ENCODE measurements at regions not wholly inside any gene's neighbourhood (a gene's known extent, or its start where the extent isn't known, plus 50 kb on each side); places are given as distances from the start of the nearest gene placed in this dataset.

GRCh38 chr5:25764733-25765132 is 1120.0 kb upstream of the CDH10 start:
- DNase-seq = no peak
- Histone ChIP-seq H3K9me3 (peaks cover 27% of the 10 kb centered on the region), H3K4me1 (ENCODE audit: low read depth) (no peaks in the 10 kb centered on the region), H3K4me3 (no peak overlapping the region), H3K36me3 (ENCODE audit: low read depth) (no peaks in the 10 kb centered on the region)
- ATAC-seq = no peak
- intact Hi-C loops (cut with DNase I, micrococcal nuclease) = no loop called here
- no peak for TF ChIP-seq CTCF (IDR thresholded peaks at IDR 0.05)

GRCh38 chr5:25763781-25764180 is 1119.0 kb upstream of the CDH10 start:
- Histone ChIP-seq H3K9me3 (peaks cover 35% of the 10 kb centered on the region), H3K36me3 (ENCODE audit: low read depth) (no peaks in the 10 kb centered on the region), H3K4me3 (no peak overlapping the region), H3K4me1 (ENCODE audit: low read depth) (no peaks in the 10 kb centered on the region)
- ATAC-seq (no peak), DNase-seq (no peak)
- no peak for TF ChIP-seq CTCF (IDR thresholded peaks at IDR 0.05)
- intact Hi-C loops (cut with DNase I, micrococcal nuclease) = no loop called here

DNA sequence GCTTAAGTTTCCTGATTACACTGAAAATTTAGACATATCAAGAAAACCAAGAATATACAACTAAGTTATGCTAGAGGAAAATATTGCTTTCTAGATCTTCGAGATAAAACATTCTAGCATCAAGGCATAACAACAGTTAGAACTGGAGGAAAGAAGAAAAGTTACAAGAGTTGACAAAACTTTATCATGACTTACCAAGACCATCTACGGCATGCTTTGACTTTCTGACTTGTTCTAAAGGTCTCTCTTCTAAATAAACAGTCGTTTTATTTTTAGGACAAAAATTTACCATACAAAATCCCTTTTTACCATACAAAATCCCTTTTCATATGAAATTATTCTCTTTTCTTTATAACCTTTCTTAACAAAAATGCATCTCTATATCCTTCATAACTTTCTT is 1110.1 kb upstream of the CDH10 start:
- intact Hi-C loops (cut with DNase I, micrococcal nuclease) = no loop called here
- DNase-seq (no peak), ATAC-seq (no peak)
- Histone ChIP-seq H3K36me3 (ENCODE audit: low read depth) (no peaks in the 10 kb centered on the region), H3K4me3 (no peak overlapping the region), H3K9me3 (peaks cover 74% of the 10 kb centered on the region), H3K4me1 (ENCODE audit: low read depth) (no peaks in the 10 kb centered on the region)
- TF ChIP-seq CTCF (IDR thresholded peaks at IDR 0.05) = no peak

GRCh38 chr5:25744908-25745307 is 1100.1 kb upstream of the CDH10 start:
- Histone ChIP-seq H3K4me3 (no peak overlapping the region), H3K4me1 (ENCODE audit: low read depth) (no peaks in the 10 kb centered on the region), H3K36me3 (ENCODE audit: low read depth) (no peaks in the 10 kb centered on the region), H3K9me3 (peaks cover 36% of the 10 kb centered on the region)
- intact Hi-C loops (cut with DNase I, micrococcal nuclease) = no loop called here
- ATAC-seq (no peak), DNase-seq (no peak)
- no peak for TF ChIP-seq CTCF (IDR thresholded peaks at IDR 0.05)

GRCh38 chr5:25716680-25717079 is 1071.9 kb upstream of the CDH10 start:
- ATAC-seq = no peak

More at GRCh38 chr5:25716680-25717079, 1071.9 kb upstream of the CDH10 start:
- no peak for DNase-seq
- no peak overlapping the region for H3K4me3 ChIP-seq
- no peak for TF ChIP-seq CTCF (IDR thresholded peaks at IDR 0.05)
- peaks cover 24% of the 10 kb centered on the region for H3K9me3 ChIP-seq
- no peaks in the 10 kb centered on the region for H3K36me3 ChIP-seq (ENCODE audit: low read depth)
- intact Hi-C loops (cut with DNase I, micrococcal nuclease) = no loop called here
- H3K4me1 ChIP-seq (ENCODE audit: low read depth) = no peaks in the 10 kb centered on the region
